ENCODE measurements at regions not wholly inside any gene's neighbourhood (a gene's known extent, or its start where the extent isn't known, plus 50 kb on each side); places are given as distances from the start of the nearest gene placed in this dataset.

DNA sequence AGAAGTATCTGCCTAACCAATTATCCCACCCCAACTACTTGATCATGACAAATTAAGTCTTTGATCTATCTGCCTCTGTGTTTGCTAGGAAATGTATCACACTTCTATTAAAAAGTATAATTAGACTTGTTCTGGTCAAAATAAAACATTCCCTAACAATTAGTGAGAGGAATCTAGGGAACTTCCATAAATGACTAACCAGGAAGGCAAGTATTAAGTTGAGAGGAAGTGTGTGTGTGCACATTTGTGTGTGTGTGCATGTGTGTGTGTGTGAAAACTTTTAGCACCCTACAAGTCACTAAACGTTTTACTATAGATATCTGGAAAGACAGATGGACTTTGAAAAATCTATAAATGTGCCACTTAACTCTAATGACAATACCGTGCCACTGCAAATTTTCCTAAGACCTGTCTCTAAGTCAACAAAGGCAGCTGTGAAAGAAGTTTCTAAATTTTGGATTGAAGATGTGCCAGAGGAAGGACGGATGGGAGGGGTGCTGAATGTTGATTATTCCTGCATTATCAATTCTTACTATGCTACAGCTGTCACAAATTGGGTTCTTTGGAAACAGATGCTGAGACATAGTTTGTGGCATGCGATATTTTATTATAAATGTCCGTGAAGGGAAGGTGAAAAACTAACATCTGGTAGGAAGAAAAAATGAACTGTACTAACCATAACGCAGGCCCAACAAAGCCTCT lies 567.1 kb downstream of the PTPRC start:
- no peak overlapping the region for H3K4me3 ChIP-seq (ENCODE audit: low read depth, low read length, poor library complexity, severe bottlenecking)
- H3F3A ChIP-seq (ENCODE audit: insufficient read depth, low read length): no peaks in the 10 kb centered on the region
- no peaks in the 10 kb centered on the region for H3K79me2 ChIP-seq (ENCODE audit: insufficient read depth, low read length)
- H3K36me3 ChIP-seq (ENCODE audit: insufficient read depth, low read length): no peaks in the 10 kb centered on the region
- no peaks in the 10 kb centered on the region for H3K27me3 ChIP-seq (ENCODE audit: insufficient read depth, low read length)
- H3K9me3 ChIP-seq (ENCODE audit: low read length): no peaks in the 10 kb centered on the region
- H3K4me1 ChIP-seq (ENCODE audit: insufficient read depth, low read length, severe bottlenecking): peaks cover 13% of the 10 kb centered on the region
- no peaks in the 10 kb centered on the region for H3K9me2 ChIP-seq (ENCODE audit: low read depth, low read length)
- no peak overlapping the region for H3K9ac ChIP-seq (ENCODE audit: low read length)
- H3K4me2 ChIP-seq (ENCODE audit: low read length): no peak overlapping the region
- H3K27ac ChIP-seq (ENCODE audit: low read depth, low read length, poor library complexity, severe bottlenecking): no peak overlapping the region
- no peak overlapping the region for H2AFZ ChIP-seq (ENCODE audit: low read length)
- TF ChIP-seq, protein P1, sequence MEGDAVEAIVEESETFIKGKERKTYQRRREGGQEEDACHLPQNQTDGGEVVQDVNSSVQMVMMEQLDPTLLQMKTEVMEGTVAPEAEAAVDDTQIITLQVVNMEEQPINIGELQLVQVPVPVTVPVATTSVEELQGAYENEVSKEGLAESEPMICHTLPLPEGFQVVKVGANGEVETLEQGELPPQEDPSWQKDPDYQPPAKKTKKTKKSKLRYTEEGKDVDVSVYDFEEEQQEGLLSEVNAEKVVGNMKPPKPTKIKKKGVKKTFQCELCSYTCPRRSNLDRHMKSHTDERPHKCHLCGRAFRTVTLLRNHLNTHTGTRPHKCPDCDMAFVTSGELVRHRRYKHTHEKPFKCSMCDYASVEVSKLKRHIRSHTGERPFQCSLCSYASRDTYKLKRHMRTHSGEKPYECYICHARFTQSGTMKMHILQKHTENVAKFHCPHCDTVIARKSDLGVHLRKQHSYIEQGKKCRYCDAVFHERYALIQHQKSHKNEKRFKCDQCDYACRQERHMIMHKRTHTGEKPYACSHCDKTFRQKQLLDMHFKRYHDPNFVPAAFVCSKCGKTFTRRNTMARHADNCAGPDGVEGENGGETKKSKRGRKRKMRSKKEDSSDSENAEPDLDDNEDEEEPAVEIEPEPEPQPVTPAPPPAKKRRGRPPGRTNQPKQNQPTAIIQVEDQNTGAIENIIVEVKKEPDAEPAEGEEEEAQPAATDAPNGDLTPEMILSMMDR (IDR thresholded peaks at IDR 0.05; ENCODE audit: low read length): no peak
- no peak for TF ChIP-seq EZH2 (IDR thresholded peaks at IDR 0.05; ENCODE audit: borderline replicate concordance, low read length)
- no peaks in the 10 kb centered on the region for H4K20me1 ChIP-seq (ENCODE audit: insufficient read depth, low read length)

DNA sequence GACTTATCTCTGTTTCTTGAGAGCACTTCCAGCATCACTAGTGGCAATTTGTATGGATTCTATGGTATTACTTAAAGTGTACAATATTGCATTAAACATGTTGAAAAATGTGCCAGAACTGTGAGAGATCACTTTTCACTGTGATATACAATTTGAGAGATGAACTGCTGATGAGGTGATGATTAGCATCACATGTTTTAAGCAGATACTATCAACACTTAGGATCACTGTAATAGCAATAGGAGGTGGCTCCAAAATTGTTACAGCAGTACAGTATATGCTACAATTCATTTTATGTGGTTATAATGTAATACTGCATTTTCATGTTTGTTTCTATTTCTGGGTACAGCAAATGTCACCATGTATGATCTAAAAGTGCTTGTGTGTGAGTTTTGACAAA lies 570.0 kb downstream of the PTPRC start:
- no peaks in the 10 kb centered on the region for H3K4me1 ChIP-seq (ENCODE audit: insufficient read depth, low read length, severe bottlenecking)
- H3K4me2 ChIP-seq (ENCODE audit: low read length): no peak overlapping the region
- H3K9me3 ChIP-seq (ENCODE audit: low read length): no peaks in the 10 kb centered on the region
- H3K9ac ChIP-seq (ENCODE audit: low read length): no peak overlapping the region
- no peak overlapping the region for H3K27ac ChIP-seq (ENCODE audit: low read depth, low read length, poor library complexity, severe bottlenecking)
- no peaks in the 10 kb centered on the region for H3K27me3 ChIP-seq (ENCODE audit: insufficient read depth, low read length)
- TF ChIP-seq EZH2 (IDR thresholded peaks at IDR 0.05; ENCODE audit: borderline replicate concordance, low read length): no peak
- TF ChIP-seq, protein P1 (IDR thresholded peaks at IDR 0.05; ENCODE audit: low read length): no peak
- no peaks in the 10 kb centered on the region for H3K36me3 ChIP-seq (ENCODE audit: insufficient read depth, low read length)
- H4K20me1 ChIP-seq (ENCODE audit: insufficient read depth, low read length): no peaks in the 10 kb centered on the region
- no peak overlapping the region for H2AFZ ChIP-seq (ENCODE audit: low read length)
- H3K4me3 ChIP-seq (ENCODE audit: low read depth, low read length, poor library complexity, severe bottlenecking): no peak overlapping the region
- no peaks in the 10 kb centered on the region for H3K79me2 ChIP-seq (ENCODE audit: insufficient read depth, low read length)
- H3F3A ChIP-seq (ENCODE audit: insufficient read depth, low read length): no peaks in the 10 kb centered on the region
- no peaks in the 10 kb centered on the region for H3K9me2 ChIP-seq (ENCODE audit: low read depth, low read length)

DNA sequence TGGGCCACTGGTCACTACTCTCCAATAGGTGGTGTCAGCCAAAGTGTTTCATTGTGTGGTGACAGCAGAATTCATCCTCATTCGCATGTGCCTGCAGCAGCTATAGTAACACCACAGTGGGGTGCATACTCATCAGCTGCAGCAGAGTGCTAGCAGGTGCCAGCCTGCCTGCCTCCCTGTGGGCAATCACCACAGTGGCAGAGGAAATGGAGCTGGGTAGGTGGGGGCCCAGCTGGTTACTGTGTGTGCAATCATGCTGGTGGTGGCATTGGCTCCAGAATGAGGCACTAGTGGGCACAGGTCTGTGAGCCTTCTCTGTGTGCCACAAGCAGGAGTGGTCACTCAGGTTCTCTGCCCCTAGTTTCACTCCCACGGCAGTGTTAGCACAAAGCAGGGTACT lies 579.2 kb downstream of the PTPRC start:
- Histone ChIP-seq H3K27ac (ENCODE audit: low read depth, low read length, poor library complexity, severe bottlenecking) (peak overlapping the region; percentile 89), H2AFZ (ENCODE audit: low read length) (no peak overlapping the region), H3K9me3 (ENCODE audit: low read length) (peaks cover 4% of the 10 kb centered on the region; the same call in 1 of the 2 replicates), H3K27me3 (ENCODE audit: insufficient read depth, low read length) (no peaks in the 10 kb centered on the region), H3K9ac (ENCODE audit: low read length) (peak overlapping the region; percentile 15; the same call in 1 of the 2 replicates), H3K4me3 (ENCODE audit: low read depth, low read length, poor library complexity, severe bottlenecking) (no peak overlapping the region), H3K79me2 (ENCODE audit: insufficient read depth, low read length) (no peaks in the 10 kb centered on the region), H4K20me1 (ENCODE audit: insufficient read depth, low read length) (no peaks in the 10 kb centered on the region), H3K4me1 (ENCODE audit: insufficient read depth, low read length, severe bottlenecking) (peaks cover 53% of the 10 kb centered on the region), H3K4me2 (ENCODE audit: low read length) (peak overlapping the region; percentile 1; the same call in 1 of the 2 replicates), H3F3A (ENCODE audit: insufficient read depth, low read length) (no peaks in the 10 kb centered on the region), H3K36me3 (ENCODE audit: insufficient read depth, low read length) (no peaks in the 10 kb centered on the region), H3K9me2 (ENCODE audit: low read depth, low read length) (no peaks in the 10 kb centered on the region)
- TF ChIP-seq, protein P1 (IDR thresholded peaks at IDR 0.05; ENCODE audit: low read length): peak; percentile 35
- TF ChIP-seq EZH2 (IDR thresholded peaks at IDR 0.05; ENCODE audit: borderline replicate concordance, low read length): no peak

Data from OCI-LY1 (cell line).